GM18502 (cell line): ENCODE measurements at regions not wholly inside any gene's neighbourhood (a gene's known extent, or its start where the extent isn't known, plus 50 kb on each side); places are given as distances from the start of the nearest gene placed in this dataset.
A peak's percentile ranks its signal among the peaks of the same experiment; 100 is the strongest.

Source experiments
- ATAC-seq: cut with Tn5 transposase; IDR thresholded peaks from one replicate; pipeline ENCODE4 v1.9.1; 2021; ENCODE audit warnings: mild to moderate bottlenecking; ENCODE audit not compliant: unreplicated experiment, poor library complexity

DNA sequence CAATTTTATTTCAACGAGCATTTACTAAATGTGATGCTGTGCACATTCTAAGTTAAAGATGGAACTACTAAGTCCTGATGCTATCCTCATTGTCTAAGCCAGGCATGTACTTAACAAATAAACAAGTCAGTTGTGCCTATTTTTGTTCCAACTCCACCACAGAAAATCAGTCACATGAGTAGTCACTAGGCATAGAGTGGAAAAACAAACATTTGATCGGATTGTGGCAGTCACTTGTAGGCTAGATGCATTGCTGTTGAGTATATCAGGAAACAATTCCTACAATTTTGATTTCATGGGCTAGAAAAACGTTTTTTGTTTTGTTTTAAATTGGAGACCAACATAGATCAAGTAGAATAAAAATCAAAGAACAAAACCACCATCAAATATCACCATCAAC, 177.6 kb upstream of the SLC25A13 start:
- no peak for ATAC-seq

DNA sequence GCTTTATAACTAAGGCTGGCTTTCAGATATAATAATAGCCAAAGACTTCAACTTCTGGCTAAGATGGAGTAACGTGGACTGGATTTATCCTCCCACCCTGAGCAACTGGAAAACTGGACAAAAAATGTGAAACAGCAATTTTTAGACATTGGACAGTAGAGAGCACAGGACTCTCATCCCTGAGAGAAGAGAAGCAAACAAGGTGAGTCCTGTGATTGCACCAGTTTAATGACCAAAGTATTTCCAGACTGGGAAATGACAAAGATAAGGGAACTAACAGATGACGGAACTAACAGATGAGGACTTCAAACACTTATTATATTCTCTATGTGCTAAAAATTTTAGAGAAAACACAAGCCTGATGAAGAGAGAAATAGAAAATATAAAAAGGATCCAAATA, 175.7 kb upstream of the SLC25A13 start:
- ATAC-seq = no peak

DNA sequence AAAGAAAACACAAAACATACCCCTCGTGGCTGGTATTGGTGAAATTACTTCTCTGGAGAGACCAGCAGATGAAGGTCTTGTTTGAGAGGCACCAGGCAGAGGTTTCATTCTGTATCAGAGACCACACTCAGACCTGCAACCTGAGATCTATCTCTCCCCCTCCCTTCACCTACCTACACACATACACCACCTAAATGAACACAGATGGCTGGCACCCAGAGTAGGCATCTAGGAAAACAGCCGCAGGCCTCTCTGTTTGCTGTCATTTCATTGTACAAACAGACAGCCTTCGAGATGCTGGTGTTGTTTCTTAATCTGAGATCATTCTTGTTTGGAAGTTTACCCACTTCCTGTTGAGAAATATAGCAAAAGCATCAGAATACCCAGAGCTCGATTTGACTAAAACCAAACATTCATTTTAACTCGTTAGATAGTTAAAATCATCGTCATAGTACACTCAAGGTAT, 173.9 kb upstream of the SLC25A13 start:
- peak; percentile 81 for ATAC-seq

DNA sequence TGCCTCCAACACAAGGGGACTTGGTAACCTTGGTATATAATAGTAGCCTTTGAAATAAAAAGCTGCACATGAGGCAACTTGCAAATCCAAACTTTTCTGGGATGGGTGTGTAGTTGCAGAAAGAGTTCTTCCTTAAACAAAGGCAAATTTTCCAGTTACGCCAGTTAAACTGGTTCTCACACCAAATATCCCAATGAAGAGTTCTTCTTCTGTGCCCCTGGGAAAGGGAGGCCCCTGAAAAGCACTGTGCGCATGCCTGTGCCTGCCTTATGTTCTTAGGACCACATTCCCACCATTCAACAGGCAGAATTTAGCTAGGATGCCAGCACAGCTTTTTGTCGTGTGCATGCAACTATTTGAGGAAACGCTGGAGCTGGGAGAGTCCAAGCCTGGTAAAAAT, 164.8 kb upstream of the SLC25A13 start:
- no peak for ATAC-seq

DNA sequence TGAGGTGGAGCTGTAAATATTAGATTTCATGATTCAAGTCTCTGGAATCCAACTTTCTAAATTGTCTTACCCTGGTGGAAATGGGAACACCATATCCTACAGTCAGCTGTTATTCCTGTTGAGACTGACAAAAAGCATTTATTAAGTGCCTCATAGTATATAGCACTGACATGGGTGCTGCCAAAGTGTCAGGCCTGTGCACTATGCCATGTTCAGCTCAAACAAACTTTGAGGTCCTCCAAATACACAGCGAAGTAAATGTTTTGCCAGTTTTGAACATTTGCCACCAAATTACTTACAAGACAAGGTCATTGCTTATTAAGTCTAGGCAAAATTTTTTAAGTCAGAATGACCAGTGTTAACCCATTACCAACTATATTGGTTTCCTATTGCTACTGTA, 162.9 kb upstream of the SLC25A13 start:
- ATAC-seq = no peak

DNA sequence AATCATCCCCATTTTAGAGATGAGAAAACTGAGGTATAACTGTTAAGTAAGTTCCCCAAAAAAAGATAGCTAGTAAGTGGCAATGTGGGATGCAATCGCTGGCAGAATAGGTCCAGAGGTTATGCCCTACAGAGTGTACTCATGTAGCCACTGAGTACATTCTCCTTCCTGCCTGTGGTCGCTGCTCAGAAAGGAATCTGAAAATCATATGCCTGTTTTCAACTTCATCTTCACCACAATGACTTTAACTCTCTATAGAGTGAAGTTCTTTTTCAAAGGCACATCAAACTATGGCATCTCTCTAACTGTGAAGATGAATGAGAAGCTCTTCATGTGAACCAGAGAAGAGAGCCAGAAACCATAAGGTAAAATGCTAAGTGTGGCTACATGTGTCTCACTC, 162.2 kb upstream of the SLC25A13 start:
- no peak for ATAC-seq

DNA sequence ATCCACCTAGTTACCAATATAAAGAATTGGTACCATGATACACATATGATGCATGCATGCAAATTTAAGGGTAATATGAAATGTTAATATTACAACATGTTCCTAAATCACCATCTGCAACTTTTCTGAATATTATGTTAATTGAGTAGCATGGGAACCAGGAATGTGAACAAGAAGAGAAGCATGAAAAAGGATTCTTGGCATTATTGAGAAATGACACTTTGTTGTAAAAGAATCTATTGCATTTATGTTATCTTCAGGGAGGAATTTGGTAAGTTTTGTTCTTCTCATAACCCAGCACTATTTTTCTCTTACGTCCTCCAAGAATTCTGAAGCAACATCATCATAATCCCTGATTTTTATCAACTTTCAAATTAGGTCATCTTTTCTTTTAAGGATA, 159.9 kb upstream of the SLC25A13 start:
- no peak for ATAC-seq

DNA sequence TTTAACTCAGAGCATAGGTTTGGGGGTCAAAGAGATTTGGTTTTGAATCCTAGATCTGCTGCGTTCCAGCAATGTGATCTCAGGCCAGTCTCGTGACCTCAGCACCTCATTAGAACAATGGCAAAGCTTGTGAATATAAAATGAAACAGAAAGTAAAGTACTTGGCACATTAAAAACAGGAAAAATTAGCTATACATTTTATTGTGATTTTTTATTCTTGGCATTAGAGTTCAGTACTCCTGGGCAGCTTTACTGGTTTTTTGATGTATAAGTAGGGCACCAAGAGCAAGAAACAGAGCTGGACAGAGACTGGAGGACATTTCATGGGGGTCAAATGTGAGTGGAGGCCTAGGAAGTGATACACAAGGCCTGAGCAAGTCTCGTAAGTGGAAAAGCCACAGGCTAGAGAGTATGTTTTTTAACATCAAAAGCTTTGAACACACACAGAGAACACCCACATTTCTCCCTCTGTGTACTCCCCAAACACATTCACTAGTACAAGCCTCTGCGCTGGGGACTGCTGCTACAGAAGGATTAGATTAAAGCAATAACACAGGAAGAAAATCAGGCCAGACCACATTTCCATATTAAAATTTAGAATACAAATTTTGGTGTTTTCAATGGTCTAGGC, 157.2 kb upstream of the SLC25A13 start:
- ATAC-seq = no peak

DNA sequence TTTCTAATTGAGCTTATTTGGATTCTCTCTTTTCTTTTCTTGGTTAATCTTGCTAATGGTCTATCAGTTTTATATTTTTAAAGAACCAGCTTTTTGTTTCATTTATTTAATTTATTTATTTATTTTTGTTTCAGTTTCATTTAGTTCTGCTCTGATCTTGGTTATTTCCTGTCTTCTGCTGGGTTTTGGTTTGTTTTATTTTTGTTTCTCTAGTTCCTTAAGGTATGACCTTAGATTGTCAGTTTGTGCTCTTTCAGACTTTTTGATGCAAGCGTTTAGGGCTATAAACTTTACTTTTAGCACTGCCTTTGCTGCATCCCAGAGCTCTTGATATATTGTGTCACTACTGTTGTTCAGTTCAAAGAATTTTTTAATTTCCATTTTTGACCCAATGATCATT, 149.7 kb upstream of the SLC25A13 start:
- no peak for ATAC-seq

DNA sequence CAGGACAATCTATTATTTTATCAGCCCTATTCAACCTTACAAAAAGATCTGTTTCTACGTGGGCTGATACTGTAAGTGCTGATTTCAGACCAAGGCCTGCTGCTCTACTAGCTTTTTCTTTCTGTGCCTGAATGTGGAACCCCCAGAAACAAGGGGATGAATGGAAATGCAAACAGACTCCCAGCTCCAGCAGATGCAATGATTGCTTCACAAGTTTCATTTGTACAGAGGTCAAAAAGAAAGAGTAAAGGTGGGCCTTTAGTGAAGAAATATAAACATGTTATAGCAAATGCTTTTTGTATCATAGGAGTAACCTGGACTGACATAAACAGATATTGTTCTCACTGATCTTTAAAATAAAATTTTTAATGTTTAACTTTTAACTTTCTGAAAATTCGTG, 130.2 kb upstream of the SLC25A13 start:
- no peak for ATAC-seq

DNA sequence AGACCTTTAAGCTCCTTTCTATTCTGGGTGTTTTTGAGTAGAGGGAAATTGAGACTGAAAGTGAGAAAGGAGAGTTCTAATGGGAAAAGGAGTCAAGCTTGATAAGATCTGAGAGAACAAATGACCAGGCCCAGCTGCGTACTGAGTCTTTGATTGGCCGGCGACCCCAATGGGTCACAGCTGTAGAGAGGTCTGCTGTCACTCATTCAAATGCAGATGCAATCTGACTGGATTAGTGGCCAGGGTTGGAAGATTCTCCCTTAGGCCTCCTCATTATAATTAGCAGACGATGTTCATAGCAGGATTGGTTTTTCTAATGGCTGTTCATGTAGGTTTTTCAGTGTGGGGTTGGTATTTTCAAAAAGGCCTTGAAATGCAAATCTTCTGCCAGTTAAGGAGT, 127.2 kb upstream of the SLC25A13 start:
- no peak for ATAC-seq

DNA sequence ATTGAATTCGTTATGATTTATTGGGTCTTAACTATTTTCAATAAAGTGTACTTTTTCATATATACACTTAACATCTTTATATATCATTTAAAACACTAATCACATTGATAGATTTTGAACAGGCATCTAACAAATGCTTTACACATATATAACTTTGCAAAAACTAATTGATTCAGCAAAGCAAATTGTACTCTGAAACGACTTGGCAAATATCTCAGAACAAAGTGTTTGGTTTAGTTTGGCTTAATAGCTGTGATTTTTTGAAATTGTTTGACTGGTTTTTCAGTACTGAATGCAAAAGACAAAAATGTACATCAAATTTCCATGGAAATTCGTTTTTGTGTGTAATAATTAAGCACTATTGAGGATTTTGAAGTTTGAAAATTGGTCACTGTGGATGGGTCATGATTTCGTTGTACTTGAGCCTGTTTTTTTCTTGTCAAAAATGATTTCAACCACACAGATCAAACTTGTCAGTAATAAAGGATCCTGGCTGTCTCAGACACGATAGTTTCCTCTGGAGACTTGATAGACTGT, 125.3 kb upstream of the SLC25A13 start:
- no peak for ATAC-seq

DNA sequence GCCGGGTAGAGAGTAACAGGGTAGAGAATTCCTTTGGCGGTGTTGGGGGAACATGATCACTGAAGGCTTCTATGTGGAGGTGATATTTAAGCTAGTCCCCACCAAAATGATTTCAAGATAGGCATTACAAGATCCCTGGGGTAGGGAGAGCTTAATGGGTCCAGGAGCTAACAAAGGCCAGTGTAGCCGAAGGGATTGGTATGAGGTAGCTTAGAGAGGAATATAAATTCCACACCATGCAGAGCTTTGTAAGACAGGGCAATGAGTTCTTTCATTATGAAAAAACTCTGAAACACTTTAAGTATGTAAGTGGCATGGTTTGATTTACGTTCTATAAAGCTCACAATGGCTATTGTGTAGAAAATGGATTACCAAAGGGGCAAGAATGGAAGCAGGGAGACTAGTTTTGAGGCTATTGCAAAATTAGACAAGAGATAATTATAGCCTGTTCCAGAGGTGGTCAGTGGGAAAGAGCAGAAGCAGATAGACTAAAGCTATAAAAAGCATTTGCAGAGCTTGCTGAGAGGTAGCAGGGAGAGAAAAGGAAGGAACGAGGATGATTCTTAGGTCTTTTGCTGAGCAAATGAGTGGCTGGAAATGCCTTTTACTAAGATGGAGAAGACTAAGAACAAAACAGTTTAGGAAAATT, 119.7 kb upstream of the SLC25A13 start:
- no peak for ATAC-seq

DNA sequence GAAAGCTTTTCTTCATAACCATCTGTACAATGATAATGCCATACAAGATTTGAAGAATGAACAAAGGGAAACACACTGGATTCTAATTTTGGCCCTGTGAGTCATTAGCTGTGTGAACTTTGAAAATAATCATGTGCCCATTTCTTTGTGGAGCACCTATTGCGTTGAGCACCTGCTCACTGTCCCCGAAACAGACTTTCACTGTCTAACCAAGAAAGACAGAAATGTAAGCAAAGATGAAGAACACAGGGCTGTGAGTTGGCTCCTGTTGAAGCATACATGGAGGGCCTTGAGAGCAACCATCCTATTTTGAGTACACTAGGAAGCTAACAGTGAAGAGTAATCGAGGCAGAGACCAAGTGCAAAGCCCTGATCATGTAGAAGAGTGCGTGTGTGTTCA, 118.4 kb upstream of the SLC25A13 start:
- no peak for ATAC-seq

DNA sequence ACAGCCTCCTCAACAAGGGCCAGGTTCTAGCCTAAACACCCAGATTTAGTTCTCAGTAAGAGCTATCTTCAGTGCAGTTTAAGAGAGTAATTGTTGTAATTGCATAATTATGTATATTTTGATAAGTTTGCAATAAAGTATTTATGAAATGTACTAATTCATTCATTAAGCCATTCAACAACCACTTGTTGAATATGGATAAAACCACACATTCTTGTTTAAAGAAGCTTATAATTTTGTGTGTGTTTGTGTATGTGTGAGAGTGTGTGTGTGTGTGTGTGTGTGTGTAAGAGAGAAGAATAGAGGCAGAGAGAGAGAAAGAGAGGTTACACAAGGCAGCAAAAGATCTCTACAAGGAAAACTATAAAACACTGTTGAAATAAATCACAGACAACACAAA, 115.0 kb upstream of the SLC25A13 start:
- ATAC-seq = no peak

DNA sequence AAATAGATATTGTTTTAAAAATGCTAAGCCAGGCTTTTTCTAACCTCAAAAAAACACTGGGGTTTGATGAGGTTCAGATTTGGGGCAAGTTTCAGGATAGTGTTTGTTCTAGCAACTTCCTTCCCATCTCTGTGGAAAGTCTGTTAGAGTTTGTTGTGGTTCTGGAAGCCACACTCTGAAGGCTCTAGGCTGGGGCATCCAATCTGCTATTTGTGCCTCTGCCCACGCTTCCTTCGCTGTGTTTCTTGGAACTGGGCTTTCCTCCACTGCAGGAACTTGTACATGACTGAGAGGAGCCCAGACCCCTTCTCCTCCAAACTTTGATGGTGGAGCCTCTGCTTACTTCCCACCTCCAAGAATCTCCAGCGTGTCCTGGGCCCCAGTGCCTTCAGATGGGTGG, 108.5 kb upstream of the SLC25A13 start:
- ATAC-seq = no peak

DNA sequence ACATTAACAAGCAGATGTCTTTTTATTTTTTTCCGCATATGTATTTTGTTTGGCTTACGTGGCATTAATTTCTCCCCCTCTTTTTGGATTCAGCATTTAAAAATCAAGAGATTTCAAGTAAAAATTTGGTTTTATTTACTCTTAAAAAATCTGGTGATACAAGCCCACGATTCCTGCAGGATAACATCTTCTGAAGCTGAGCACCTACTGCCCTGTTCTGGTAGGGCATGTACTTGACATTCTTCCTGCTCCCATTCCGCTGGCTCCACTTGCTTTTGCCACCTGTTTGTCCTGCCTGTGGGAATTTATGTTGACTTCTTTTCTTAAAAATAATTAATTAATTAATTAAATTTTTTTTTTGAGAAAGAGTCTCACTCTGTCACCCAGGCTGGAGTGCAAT, 105.2 kb upstream of the SLC25A13 start:
- no peak for ATAC-seq

DNA sequence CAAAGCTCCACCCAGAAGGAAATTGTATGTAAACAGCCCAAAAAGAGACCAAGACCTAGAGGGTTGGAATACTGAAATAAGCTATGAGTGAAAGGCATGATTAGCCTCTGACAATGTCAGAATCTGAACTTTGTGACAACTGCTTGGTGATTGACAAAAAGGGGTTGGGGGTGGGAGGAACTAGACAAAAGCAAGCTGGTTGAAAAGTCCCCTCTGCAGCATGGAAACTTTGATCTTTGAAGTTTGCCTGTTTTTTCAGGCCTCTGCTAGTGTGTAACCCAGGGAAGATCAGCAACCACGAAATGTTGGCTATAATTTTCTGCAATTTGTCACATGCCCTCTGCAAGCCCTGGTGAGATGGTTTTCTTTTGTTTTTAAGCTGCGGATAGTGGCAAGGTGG, 104.8 kb upstream of the SLC25A13 start:
- no peak for ATAC-seq

DNA sequence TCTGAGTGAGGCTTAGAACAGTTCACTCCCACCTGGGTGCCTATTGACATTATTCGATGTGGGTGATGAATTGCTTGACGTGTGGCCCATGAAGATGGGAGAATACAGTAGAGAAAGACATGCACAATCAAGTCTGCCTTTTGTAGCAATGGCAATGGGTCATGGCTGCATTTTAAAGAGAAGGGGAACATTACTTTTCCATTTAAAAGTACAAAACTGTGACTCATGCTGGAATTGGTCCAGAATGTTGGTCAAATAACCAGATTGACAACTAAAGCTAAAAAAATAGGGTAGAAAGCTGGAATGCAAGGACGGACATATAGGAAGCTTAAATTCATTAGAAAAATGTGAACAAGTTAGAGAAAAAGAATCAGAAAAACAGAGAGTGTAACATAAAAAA, 104.1 kb upstream of the SLC25A13 start:
- no peak for ATAC-seq

DNA sequence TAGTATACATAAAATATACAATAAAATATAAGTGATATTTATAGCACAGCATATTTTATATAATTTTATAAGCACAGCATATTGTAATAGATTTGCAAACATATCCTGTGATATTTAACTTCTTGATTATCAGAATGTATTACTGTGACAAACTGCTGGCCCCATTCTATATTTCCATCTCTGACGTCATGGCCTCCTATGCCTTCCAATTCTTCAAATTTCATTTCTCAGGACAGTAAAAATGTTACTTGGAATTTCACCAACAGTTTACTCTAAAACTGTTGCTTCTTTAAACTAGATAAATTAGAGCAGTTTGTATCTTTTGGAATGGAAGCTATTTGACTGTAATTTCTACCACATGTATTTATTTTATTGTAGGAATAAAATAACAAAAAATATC, 102.5 kb upstream of the SLC25A13 start:
- ATAC-seq = no peak

DNA sequence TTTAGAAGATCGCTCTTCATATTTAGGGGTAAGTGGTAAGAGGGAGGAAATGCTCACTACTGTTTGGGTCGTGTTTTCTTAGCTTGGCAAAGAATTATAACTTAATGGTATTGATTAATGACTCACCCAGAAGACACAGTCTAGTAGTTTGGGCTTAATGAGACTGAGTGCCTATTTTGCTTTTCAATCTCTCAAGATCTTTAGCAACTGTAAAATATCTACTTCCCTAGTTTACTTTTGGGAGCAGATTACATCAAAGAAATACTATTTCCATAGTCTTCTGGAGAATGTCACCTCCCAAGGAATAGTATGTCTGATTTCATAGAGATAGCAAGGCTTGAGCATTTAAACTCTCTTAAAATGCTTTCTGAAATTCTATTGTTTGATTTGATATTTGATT, 100.5 kb upstream of the SLC25A13 start:
- ATAC-seq = no peak

DNA sequence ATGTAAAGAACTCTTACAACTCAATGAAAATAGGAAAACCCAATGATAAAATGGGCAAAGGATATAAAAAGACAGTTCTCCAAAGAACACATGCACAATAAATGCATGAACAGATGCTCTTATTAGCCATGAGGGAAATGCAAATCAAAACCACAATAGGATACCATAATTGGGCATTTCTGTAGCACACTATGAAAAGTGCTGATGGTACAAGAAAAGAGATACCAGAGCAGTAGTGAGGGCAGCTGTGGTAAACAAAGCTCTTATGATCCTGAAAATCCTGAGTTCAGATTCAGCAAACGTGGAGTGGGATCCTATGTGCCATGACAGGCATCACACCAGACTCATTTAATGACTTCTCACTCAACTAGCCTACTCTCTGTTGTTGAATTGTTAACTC, 96.7 kb upstream of the SLC25A13 start:
- no peak for ATAC-seq
